ENCODE measurements at regions not wholly inside any gene's neighbourhood (a gene's known extent, or its start where the extent isn't known, plus 50 kb on each side); places are given as distances from the start of the nearest gene placed in this dataset.
"Not testable (repeated sequence)": the region's sequence is repeated elsewhere in the genome, so short reads cannot be mapped to it uniquely, and the experiment has no call there.

DNA sequence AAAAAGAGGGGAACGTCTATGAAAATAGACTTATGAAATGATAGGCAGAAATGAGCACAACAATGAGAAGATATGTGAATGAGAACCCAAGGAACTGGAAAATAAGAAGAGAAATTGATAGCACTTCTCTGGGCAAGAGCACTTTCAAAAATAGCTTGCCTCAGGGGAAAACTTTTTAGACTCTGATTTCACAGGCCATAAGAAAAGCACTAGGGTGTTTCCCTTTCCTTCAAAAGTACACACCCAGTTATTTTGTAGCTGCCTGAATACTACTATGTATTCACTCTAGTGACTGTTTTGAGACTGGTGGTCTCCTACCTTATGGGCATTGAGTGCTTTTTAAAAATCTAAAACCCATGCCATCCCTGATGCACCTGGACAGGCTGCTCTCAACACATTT, 172.3 kb upstream of the SOX6 start:
- DNase-seq: no peak

DNA sequence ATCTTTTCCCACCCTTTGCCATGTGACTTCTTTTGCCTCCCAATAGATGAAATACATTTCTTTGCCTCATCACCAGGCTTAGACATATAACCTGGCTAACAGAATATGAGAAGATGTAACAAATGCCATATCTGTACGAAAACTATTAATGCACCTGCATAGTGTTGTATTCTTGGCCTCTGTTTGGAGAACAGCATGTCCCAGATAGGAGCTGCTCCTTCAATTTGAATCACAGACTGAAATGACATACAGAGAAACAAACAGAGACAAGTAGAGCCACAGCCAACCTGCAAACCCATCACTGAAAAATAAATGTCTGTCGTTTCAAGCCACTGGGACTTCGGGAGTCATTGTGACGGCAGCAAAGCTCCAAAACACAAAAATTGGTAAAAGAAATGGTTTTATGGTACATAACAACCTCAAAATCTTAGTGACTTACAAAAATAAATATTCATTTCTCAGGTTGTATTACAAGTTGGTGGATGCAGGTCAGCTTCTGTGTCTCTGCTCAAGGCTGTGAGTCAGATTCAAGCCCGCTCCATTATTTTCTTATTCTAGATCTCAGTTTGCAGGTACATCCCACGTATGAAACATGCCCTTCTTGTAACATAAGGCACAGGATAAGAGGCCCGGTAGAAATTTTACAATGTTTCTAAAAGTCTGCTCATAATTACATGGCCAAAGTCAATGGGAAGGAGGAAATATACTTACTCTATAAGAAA, 171.3 kb upstream of the SOX6 start:
- DNase-seq: no peak

DNA sequence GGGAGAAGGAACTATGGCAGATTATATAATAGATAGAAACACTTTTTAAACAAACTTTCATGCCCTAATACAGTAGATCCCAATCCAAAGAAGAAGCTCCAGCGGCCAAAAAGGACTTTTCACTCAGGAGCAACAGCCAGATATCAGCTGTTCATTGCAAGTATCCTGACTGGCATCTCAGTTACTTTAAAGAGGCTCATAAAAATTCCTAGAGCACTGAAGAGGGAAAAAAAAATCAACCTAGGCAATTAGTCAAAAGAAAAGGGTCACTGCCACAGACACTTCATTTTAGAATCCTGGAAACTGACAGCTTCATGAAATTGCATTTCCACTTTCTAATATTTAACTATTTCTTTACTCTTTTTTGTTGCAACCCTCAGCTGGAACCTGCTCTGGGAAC, 170.6 kb upstream of the SOX6 start:
- no peak for DNase-seq

DNA sequence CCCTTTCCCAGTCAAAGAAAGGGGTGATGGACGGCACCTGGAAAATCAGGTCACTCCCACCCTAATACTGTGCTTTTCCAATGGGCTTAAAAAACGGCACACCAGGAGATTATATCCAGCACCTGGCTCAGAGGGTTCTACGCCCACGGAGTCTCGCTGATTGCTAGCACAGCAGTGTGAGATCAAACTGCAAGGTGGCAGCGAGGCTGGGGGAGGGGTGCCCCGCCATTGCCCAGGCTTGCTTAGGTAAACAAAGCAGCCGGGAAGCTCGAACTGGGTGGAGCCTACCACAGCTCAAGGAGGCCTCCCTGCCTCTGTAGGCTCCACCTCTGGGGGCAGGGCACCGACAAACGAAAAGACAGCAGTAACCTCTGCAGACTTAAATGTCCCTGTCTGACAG, 164.4 kb upstream of the SOX6 start:
- not testable (repeated sequence) for DNase-seq

DNA sequence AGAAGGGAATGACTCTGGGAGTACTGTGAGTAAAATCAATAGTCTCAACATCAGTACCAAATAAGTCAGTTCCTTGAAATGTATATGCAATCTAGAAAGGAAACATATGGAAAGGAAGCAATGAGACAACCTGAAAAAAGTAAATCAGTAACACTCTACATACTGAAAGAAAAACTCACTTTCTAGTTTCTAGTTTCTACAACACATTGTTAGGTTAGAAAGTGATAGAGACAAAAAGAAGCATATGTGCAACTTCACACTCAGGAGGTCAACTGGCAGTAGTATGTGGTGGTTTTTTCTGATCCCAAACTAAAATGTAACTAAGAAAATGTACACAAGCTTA, 156.5 kb upstream of the SOX6 start:
- DNase-seq: no peak

DNA sequence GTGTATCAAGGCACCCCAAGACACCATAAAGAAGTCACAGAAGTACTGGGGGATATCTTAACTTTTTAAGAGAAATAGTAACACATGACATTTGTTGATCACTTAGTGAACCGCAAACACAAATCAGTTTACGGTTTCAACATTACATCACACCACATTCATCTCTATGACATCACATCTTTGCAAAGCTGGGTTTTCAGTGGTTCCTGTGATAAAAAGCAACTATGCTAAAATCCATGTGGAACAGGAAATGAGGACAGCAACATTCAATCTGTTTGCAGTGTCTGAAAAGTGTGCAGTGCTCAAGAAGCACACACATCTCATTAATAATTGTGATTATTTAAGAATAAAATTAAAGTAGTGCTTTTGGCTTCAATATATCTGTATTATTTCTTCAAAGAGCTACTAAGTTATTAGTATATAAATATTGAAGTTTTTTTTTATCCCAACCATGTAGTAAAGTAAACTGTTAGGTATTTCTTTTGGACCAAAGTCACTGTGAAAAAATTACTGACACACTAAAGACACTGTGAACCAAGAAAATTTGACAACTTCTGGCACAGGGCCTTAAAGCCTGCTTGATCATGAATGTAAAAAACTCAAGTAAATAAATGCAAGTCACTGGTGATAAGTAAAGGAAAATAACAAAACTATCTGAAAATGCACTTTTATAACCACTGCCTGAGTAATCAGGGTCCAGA, 156.0 kb upstream of the SOX6 start:
- no peak for DNase-seq

DNA sequence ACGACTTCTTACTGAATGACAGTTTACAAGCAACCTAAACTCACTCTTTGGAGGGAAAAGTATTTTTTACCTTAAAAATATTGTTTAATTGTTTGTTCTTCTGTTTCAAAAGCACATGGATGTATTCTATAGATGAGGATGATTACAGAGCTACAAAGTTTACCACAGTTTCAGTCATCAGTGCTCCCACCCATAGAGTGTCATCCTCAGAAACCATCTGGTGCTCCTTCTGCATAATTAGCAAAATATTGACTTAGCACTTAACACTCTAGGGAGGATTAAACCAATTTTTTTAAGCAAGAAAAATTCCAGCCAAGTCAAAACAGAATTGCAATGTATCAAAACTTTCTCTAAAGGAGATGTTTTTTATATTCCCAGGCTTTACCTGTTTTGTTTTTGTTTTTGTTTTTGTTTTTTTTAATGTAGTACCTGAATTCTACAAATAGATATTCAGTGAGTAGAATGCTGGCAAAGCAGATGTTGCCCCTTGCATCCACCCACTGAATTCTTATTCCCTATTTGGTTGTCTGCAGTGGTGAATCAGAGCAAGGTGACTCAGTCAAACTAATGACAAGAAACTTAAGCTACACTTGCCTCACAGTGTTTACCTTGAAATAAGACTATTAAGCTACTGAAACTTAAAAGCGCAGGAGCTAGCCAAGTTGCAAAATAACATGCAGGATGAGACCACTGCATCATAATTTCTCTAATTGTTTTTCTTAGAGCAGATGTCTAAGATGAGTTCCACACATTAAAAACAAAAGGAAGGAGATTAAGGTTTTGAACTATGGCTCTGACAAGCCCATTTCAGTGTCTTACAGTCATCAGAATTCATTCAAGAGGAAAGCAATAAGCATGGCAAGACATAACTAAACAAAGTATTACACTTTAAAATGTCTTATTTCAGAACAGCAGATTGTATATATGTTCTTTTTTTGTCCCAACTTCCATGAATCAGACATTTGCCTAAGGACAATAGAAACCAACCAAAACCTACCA, 155.1 kb upstream of the SOX6 start:
- no peak for DNase-seq

DNA sequence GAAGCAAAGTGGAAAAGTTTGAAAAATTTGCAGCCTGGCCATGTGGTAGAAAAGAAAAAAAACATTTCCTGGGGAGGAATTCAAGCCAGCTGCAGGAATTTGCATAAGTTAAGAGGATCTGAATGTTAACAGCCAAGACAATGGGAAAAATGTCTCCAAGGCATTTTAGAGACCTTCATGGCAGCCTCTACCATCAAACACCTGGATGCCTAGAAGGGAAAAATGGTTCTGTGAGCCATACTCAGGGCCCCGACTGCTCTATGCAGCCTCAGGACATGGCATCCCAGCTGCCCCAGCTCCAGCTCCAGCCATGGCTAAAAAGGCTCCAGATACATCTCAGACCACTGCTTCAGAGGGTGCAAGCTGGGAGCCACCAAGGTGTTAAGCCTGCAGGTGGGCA, 149.1 kb upstream of the SOX6 start:
- DNase-seq: no peak

DNA sequence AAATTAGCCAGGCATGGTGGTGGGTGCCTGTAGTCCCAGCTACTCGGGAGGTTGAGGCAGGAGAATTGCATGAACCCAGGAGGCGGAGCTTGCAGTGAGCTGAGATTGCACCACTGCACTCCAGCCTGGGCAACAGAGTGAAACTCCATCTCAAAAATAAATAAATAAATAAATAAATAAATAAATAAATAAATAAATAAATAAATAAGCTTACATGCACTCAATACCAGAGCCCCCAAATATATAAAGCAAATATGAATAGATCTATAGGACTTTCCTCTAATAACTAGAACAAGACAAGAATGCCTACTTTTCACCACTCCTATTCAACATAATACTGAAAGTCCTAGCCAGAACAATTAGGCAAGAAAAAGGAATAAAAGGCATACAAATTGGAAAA, 147.5 kb upstream of the SOX6 start:
- not testable (repeated sequence) for DNase-seq

DNA sequence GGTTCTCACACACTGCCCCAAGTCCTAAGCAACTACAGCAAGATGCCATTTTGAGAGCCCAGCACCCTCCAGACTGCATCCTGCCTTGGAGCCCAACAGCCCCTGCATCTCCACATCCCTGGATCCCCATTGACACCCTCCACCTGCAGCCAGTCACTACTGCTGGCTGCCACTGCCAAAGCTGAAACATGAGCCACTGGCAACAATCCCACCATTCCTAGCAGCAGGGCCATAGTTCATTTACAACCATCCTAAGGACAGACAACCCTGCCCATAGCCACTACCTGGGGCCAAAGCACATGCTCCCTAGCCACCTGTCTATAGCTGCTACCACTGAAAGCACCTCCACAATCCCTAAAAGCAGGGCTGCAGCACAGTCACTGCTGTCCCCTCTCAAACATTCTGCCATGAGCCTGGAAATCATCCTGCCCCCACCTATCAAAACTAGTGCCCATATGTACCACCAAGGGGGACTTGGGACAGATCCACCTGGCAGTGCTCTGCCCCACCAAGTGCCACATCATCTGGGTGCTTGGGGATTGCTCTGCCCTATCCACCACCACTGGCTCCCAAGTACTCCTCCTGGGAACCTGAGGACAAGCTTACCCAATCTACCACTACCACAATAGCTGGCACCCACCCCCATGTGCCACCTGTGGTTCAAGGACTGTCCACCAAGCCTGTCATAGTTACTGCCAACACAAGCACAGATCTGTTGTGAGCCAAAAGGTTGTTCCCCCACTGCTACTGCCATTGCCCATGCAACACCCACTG, 138.8 kb upstream of the SOX6 start:
- no peak for DNase-seq

DNA sequence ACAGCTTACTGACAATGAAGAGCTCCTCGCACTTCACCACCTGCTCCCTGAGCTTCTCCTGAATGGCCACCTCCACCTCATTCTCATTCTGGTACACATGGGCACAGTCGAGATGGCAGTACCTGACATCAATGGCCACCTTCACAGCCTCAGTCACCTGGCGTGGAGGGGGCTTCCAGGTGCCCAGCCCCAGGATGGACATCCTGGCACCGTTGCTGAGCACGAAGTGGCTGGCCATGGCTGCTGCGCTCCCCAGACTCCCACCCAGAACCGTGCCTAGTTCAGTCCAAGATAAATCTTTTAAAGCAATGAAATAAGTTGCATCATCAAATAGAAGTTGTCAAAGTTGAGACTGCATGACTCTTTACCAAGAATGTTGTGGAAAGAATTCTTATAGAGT, 128.1 kb upstream of the SOX6 start:
- no peak for DNase-seq

DNA sequence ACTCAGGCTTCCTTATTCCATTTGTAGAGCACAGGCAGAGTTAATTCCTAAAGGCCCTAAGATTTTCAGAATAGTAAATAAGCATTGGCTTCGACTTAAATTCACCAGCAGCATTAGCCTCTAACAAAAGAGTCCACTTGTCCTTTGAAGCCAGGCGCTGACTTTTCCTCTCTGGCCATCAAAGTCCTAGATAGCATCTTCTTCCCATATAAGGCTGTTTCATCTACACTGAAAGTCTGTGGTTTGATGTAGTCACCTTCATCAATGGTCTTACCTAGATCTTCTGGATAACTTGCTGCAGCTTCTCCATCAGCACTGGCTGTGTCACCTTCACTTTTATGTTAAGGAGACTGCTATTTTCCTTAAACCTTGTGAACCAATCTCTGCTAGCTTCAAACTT, 118.3 kb upstream of the SOX6 start:
- no peak for DNase-seq

DNA sequence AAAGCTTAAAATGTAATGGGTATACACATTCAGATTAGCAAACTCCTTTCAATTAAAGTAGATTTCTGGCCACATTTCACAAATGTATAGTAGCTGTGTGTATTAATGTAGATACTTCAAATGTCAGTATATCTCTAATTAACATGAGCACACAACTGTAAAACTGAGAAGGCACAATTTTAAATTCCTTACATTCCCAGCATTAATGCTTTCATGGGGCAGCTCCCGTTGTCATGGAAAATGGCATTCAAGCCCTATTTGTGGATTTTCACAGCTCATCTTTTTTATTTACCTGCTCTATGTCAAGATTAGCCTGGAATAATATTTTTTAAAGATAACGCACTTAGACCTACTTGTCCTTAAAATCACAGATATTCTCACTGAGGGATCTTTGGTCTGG, 113.6 kb upstream of the SOX6 start:
- DNase-seq: no peak

DNA sequence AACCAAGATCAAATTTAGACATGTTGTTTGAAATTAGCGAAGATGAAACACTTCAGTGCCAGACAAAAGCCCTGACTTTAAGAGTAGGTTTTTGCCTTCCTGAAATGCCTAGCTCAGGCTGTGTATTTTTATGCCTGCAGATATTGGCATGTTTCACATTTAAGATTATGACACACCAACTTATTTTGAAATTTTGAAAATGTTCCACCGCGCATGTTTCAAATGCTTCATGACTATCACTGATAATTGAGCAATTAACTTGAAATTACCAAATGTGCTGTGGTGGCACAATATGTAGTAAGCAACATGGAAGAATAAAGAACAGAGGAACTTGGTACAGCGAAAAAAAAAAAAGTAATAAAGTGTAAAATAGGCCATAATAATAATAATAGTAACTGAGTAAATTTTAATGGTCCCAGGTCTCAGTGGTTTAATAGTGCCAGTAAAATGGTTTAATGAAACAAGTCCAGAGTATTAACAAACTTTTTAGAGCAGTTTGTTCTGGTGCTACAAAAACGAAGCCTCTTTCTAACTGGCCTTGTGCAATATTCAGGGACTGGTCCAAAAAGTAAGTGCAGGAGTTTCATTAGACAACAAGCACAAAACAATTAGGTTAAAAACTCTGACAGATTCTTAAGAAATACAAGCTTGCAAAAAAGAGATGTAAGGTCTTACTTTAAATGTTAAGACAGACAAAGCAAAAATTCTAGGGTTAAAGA, 112.5 kb upstream of the SOX6 start:
- DNase-seq: no peak

DNA sequence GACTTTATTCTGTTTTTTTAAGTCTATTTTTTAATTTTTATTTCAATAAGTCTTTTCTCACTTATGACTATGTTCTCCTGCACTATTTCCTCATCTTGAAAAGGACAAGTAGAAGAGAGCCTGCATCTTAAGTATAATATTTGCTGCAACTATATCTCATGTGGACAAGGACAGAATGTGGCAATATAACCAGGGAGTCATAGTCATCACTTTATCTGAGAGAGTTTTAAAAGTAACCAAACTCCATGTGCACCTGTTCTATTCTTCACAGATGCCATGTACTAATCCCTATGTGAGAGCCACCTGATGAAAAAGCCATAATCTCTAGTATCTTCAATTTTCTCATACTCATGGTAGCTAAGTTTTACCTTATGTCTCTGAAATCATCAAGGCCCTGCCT, 104.2 kb upstream of the SOX6 start:
- no peak for DNase-seq

DNA sequence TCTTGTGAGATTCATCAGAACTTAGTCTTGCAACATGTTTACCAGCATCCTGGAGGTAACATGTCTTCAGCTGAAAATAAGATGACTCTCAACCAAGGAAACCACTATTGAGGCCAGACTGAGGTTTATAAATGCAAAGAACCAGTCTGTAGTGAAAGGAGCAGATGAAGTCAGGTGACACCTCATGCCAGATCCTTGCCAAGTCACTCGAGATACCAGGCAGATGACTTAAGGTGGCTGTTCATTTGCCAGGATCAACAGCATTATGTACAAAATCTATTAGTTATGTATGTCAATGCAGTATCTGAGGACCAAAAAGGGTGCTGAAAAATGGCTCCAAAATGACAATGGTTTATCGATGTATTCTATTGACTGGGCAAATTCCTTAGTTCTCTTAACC, 100.0 kb upstream of the SOX6 start:
- no peak for DNase-seq

DNA sequence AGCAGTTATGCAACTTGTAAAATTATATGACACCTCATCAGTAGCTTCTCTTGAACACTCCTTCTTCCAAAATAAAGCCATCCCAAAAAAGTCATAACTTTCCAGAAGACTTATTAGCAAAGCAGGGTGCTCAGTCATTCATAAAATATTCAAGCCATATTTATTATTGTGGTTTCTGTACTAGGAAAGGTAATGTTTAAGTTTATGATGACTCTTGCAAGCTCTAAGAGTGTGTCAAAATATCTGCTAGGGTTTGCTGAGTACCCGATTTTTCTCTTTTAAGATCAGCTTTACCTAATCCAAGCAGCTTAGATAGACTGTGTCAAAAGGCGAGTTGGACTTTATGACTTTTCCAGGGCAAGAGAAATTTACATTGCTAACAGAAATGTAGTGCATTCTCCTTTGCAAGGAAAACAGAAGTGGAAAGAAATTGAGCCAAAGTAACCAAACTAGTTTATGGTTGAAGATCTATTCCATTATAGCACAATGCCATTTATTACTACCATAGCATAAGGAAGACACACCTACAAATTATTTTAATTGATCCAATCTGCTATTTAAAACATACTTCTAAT, 98.0 kb upstream of the SOX6 start:
- no peak for DNase-seq

DNA sequence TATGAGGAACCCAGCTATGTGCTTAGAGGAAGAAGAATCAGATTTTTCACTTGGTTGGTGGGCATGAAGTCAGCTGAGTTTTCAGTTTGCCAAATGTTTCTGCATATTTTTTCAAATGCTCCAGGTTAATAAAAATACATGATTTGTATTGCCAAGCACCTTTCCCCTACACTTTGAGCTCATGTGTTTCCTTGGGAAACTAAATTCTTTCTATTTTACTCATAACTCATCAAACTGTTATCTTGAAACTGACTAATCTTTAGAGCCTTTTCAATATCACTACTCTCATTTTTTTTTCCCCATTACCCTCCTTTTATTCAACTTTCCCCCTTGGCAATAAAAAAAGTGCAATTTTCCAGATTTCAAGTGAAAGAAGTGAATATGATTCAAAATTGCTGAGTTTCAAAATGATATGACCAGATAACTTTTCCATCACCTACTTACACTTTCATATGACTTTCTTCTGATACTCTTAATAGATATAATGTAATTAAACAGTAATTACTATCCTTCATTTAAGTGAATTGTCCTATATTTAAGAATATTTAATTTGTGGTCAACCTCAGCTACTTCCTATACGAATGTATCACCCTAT, 91.9 kb upstream of the SOX6 start:
- DNase-seq: no peak

DNA sequence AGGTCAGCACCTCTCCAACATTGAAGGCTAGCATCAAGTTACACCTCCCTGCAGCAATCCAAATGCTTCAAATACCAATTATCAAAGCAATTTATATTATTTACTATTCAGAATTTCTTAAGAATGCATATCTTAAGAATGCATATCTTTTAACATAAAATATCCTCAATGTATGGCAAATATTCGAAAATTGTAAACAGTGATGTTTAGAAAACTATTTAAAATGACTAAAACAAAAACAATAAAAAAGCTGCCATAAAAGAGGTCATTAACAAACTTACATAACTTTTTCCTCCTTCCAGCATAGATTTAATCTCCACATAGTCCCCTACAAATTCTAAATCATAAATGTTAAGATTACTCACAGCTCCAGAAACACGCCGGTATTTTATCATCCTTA, 85.1 kb upstream of the SOX6 start:
- no peak for DNase-seq

DNA sequence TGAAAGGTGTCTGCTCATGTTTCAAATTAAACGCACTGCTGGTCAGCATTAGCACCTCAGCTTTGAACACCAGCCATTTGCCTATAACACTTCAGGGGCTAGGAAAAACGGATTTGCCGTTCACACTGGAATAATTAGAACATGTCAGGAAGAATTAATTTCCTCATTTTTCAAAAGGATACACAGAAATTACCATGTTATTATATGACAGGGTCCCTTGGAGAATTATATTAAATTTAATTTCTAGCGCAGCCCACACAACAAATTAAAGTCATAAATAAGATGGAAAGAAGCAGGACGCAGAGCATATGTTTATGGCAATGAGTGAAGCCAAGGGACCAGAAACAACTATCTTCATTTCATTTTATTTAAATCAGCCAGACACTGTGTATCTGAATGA, 83.8 kb upstream of the SOX6 start:
- DNase-seq: no peak

DNA sequence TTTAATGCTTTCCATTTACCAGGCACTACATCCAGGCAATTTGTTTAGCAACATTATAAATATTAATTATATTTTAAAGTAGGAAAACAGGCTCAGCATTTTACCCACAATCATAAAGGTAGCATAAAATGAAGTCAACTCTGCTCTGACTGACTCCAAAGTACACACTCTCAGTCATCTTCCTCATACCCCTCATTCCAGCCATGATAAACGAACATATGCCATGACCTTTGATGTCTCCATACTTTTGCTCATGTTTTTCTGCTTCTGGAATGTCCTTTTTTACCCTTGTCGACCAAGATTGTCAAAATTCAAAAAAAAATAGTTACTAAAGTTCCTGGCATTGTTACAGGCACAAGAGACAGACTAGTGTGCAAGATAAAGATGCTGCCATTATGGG, 77.7 kb upstream of the SOX6 start:
- no peak for DNase-seq

DNA sequence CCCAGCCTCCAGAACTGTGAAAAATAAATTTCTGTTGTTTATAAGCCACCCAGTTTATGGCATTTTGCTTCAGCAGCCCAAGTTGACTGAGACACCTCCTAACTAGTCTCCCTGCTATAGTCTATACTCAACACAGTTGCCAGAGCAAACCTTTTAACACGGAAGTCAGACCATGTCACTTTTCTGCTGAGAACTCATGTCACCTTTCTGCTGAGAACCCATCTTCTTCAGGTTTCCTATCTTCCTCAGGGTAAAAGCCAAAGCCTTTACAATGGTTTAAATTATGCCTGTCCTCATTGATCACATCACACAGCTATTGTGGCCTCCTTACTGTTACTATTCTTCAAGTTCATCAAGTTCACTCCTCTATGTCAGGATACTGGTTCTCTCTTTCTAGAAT, 74.3 kb upstream of the SOX6 start:
- DNase-seq: no peak

Measured in HCEC 1CT (cell line).